ENCODE measurements at regions not wholly inside any gene's neighbourhood (a gene's known extent, or its start where the extent isn't known, plus 50 kb on each side); places are given as distances from the start of the nearest gene placed in this dataset.

GRCh38 chr10:44317856-44318255 lies 67.0 kb downstream of the CXCL12 start:
- TF ChIP-seq CTCF (IDR thresholded peaks at IDR 0.05; ENCODE audit: low read depth, low read length), result no peak
- no peak overlapping the region for H3K4me3 ChIP-seq (ENCODE audit: low read depth, low read length)
- in situ Hi-C loops (cut with HindIII; ENCODE audit: low sequenced_read_pairs), result no loop called here
- no peak for DNase-seq (ENCODE audit: low read depth, low spot score)

- H3K4me3 ChIP-seq (ENCODE audit: low read depth, low read length), result no peak overlapping the region
- no peak for TF ChIP-seq CTCF (IDR thresholded peaks at IDR 0.05; ENCODE audit: low read depth, low read length)
- in situ Hi-C loops (cut with HindIII; ENCODE audit: low sequenced_read_pairs), result no loop called here
- DNase-seq (ENCODE audit: low read depth, low spot score), result no peak
Observed at GRCh38 chr10:44316922-44317215, 68.0 kb downstream of the CXCL12 start.

- no peak overlapping the region for H3K4me3 ChIP-seq (ENCODE audit: low read depth, low read length)
- TF ChIP-seq CTCF (IDR thresholded peaks at IDR 0.05; ENCODE audit: low read depth, low read length), result no peak
- DNase-seq (ENCODE audit: low read depth, low spot score), result no peak
- in situ Hi-C loops (cut with HindIII; ENCODE audit: low sequenced_read_pairs), result no loop called here
Observed at GRCh38 chr10:44316187-44316921, 68.5 kb downstream of the CXCL12 start.

DNA sequence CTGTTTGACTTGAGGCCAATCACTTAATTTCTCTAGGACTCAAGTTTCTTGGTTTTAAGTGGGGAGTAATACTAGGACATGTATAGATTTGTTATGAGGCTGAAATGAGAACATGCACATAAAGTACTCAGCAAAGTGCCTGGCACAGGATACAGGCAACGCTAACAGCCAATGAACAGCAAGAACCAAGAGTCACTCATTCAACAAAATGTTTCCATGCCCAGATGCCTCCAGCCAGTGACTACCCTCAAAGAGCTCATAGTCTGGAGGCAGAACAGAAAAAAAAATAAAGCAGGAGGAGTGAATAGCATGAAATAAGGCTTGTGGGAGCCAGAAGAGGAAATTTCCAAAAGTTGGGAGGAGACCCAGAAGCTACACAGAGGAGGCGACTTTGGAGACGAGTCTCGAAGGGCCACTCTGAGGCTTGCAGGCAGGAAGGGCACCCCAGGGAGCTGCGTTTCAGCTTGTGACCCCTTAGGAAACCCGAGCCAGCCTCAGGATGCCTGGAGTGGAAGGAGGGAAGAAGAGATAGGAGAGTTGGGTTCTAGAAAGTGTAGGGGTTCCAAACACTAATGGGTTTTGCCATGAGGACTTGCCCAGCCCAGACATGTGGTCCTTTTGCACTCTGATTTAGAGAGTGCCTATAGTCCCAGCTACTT lies 70.0 kb downstream of the CXCL12 start:
- no peak for TF ChIP-seq CTCF (IDR thresholded peaks at IDR 0.05; ENCODE audit: low read depth, low read length)
- no peak for DNase-seq (ENCODE audit: low read depth, low spot score)
- no peak overlapping the region for H3K4me3 ChIP-seq (ENCODE audit: low read depth, low read length)
- in situ Hi-C loops (cut with HindIII; ENCODE audit: low sequenced_read_pairs), result no loop called here

GRCh38 chr10:44313761-44314165 lies 71.1 kb downstream of the CXCL12 start:
- in situ Hi-C loops (cut with HindIII; ENCODE audit: low sequenced_read_pairs), result no loop called here
- no peak overlapping the region for H3K4me3 ChIP-seq (ENCODE audit: low read depth, low read length)
- no peak for DNase-seq (ENCODE audit: low read depth, low spot score)
- no peak for TF ChIP-seq CTCF (IDR thresholded peaks at IDR 0.05; ENCODE audit: low read depth, low read length)

GRCh38 chr10:44312401-44312800 lies 72.5 kb downstream of the CXCL12 start:
- no peak for TF ChIP-seq CTCF (IDR thresholded peaks at IDR 0.05; ENCODE audit: low read depth, low read length)
- in situ Hi-C loops (cut with HindIII; ENCODE audit: low sequenced_read_pairs), result no loop called here
- no peak for DNase-seq (ENCODE audit: low read depth, low spot score)
- no peak overlapping the region for H3K4me3 ChIP-seq (ENCODE audit: low read depth, low read length)
